Endothelial cell of umbilical vein (primary cell): ENCODE measurements at regions not wholly inside any gene's neighbourhood (a gene's known extent, or its start where the extent isn't known, plus 50 kb on each side); places are given as distances from the start of the nearest gene placed in this dataset.

Source experiments
- BruUV-seq: library from RNA; stranded (reverse); fragments of 400-500 nt; replicated peaks from 2 replicates; lab custom pipeline; 2021; lab: Mats Ljungman, UMichigan
- CTCF ChIA-PET: fragments of 300-600, 350-600 bp; sonication (Branson Sonifier 250); formaldehyde crosslinking; loops from one replicate; lab custom pipeline; 2021; ENCODE audit warnings: antibody characterized with exemption, inconsistent platforms; lab: Charles Lee
- POLR2A ChIA-PET: fragments of 300-600, 350-600 bp; sonication (Branson Sonifier 250); formaldehyde crosslinking; loops from one replicate; lab custom pipeline; 2021; ENCODE audit warnings: antibody characterized with exemption, inconsistent platforms; lab: Charles Lee
- DNase-seq: peaks from one replicate; pipeline ENCODE4 v3.0.0-alpha.2; 2011; ENCODE audit warnings: low read depth, low spot score
- FAIRE-seq: peaks from 2 replicates; lab custom pipeline; 2011; peaks lifted over from hg19 to GRCh38; lab: Jason Lieb, UNC
- H2AFZ ChIP-seq: 2 replicates; pipeline ENCODE4 v1.6.0; 2012; ENCODE audit warnings: low read depth, low read length, control low read depth, inconsistent platforms
- H3K27ac ChIP-seq: 2 replicates; pipeline ENCODE4 v1.5.1; 2011; ENCODE audit warnings: low read depth, mild to moderate bottlenecking, control low read depth, low read length, moderate library complexity; ENCODE audit not compliant: insufficient read depth
- H3K27me3 ChIP-seq, 2 experiments: 2 replicates each; pipeline versions ENCODE4 v1.6.0 to v1.6.1; 2011; ENCODE audit warnings: low read length in 2 of 2, mixed read lengths in 1 of 2; ENCODE audit not compliant: control insufficient read depth in 2 of 2, insufficient read depth in 2 of 2
- H3K36me3 ChIP-seq, 2 experiments: 2 replicates in 1 of 2; 3 replicates in 1 of 2; pipeline ENCODE4 v1.5.1; 2011; ENCODE audit warnings: low read length in 2 of 2, mild to moderate bottlenecking in 1 of 2, moderate library complexity in 1 of 2; ENCODE audit not compliant: control insufficient read depth in 2 of 2, insufficient read depth in 2 of 2; ENCODE audit errors: extremely low read depth in 1 of 2
- H3K4me1 ChIP-seq: 3 replicates; pipeline ENCODE4 v1.5.1; 2011; ENCODE audit warnings: mild to moderate bottlenecking, low read length; ENCODE audit not compliant: control insufficient read depth, insufficient read depth; ENCODE audit errors: extremely low read depth
- H3K4me2 ChIP-seq: 2 replicates; pipeline ENCODE4 v1.6.1; 2011; ENCODE audit warnings: low read length, control low read depth, mixed read lengths; ENCODE audit not compliant: insufficient read depth
- H3K4me3 ChIP-seq, 3 experiments: fragments of 200-600 bp in 1 of 3; sonication (generic), shearing (Covaris generic) in 1 of 3; replicated peaks in 1 of 3; 2 replicates each; pipeline ENCODE4 v1.5.1; 2011 to 2016; ENCODE audit warnings: control low read depth in 3 of 3, low read length in 3 of 3, mild to moderate bottlenecking in 2 of 3, inconsistent platforms in 1 of 3, low read depth in 1 of 3, moderate library complexity in 1 of 3; ENCODE audit not compliant: insufficient read depth in 1 of 3
- H3K79me2 ChIP-seq: 2 replicates; pipeline ENCODE4 v1.6.0; 2012; ENCODE audit warnings: low read length, inconsistent platforms; ENCODE audit not compliant: control insufficient read depth, insufficient read depth
- H3K9ac ChIP-seq: replicated peaks from 2 replicates; pipeline ENCODE3; 2011; ENCODE audit warnings: low read length, control low read depth; ENCODE audit not compliant: insufficient read depth; ENCODE audit errors: extremely low read depth
- H3K9me1 ChIP-seq: replicated peaks from 3 replicates; pipeline ENCODE4 v1.6.0; 2011; ENCODE audit warnings: mild to moderate bottlenecking, low read length; ENCODE audit not compliant: control insufficient read depth, insufficient read depth; ENCODE audit errors: extremely low read depth
- H3K9me3 ChIP-seq: replicated peaks from 2 replicates; pipeline ENCODE4 v1.5.1; 2012; ENCODE audit warnings: low read length, inconsistent platforms; ENCODE audit not compliant: control insufficient read depth, insufficient read depth
- H4K20me1 ChIP-seq: replicated peaks from 2 replicates; pipeline ENCODE3; 2011; ENCODE audit warnings: mild to moderate bottlenecking, low read length; ENCODE audit not compliant: control insufficient read depth, insufficient read depth; ENCODE audit errors: extremely low read depth
- CTCF ChIP-seq, 2 donors: IDR thresholded peaks; 1 replicate in 1 of 2; 2 replicates in 1 of 2; pipeline ENCODE4 v1.5.1; 2011; ENCODE audit warnings: low read length in 2 of 2, mild to moderate bottlenecking in 2 of 2, moderate library complexity in 2 of 2, control low read depth in 1 of 2, inconsistent platforms in 1 of 2, low read depth in 1 of 2; ENCODE audit not compliant: insufficient read depth in 1 of 2; ENCODE audit errors: extremely low read depth in 1 of 2
- EZH2 ChIP-seq: IDR thresholded peaks from 2 replicates; pipeline ENCODE4 v1.6.1; 2012; ENCODE audit warnings: borderline replicate concordance, low read depth, mild to moderate bottlenecking, moderate library complexity, low read length, inconsistent platforms; ENCODE audit not compliant: severe bottlenecking
- FOS ChIP-seq: IDR thresholded peaks from 2 replicates; pipeline ENCODE4 v1.6.1; 2011; ENCODE audit warnings: mild to moderate bottlenecking, low read length, moderate library complexity, borderline replicate concordance; ENCODE audit not compliant: insufficient read depth
- GATA2 ChIP-seq: IDR thresholded peaks from 2 replicates; pipeline ENCODE4 v1.7.0; 2011; ENCODE audit warnings: low read depth, mild to moderate bottlenecking, moderate library complexity, mixed read lengths, low read length; ENCODE audit not compliant: insufficient read length, insufficient read depth
- JUN ChIP-seq: IDR thresholded peaks from 2 replicates; pipeline ENCODE4 v1.6.1; 2011; ENCODE audit warnings: borderline replicate concordance, low read depth; ENCODE audit not compliant: insufficient read length, insufficient read depth
- MAX ChIP-seq: IDR thresholded peaks from 2 replicates; pipeline ENCODE4 v1.6.1; 2011; ENCODE audit not compliant: insufficient read depth, insufficient read length
- MYC ChIP-seq: IDR thresholded peaks from one replicate; pipeline ENCODE4 v1.6.1; 2011; ENCODE audit warnings: mild to moderate bottlenecking, low read depth, low read length
- POLR2A ChIP-seq: IDR thresholded peaks from 2 replicates; pipeline ENCODE4 v1.6.1; 2012; ENCODE audit warnings: low read depth, mild to moderate bottlenecking, control low read depth, low read length
- POLR2AphosphoS5 ChIP-seq: IDR thresholded peaks from 2 replicates; pipeline ENCODE4 v1.6.1; 2012; ENCODE audit warnings: low read depth, mild to moderate bottlenecking, control low read depth, low read length, moderate library complexity; ENCODE audit not compliant: insufficient read depth
- dilution Hi-C: fragments of 300-500 bp; cut with MboI; formaldehyde crosslinking; loops from one replicate; pipeline ENCODE4 v1.15.0; 2019; ENCODE audit warnings: low sequenced_read_pairs; ENCODE audit not compliant: extremely low pct_ligation_motif_present
- intact Hi-C: fragments of 100-400 bp; cut with micrococcal nuclease; formaldehyde crosslinking; loops from one replicate; pipeline ENCODE4 v1.10.0; 2022

GRCh38 chr7:117986645-117987269 lies 113.5 kb upstream of the CTTNBP2 start:
- H3K9me3 ChIP-seq, result no peaks in the 10 kb centered on the region
- no peak overlapping the region for H3K4me2 ChIP-seq
- H3K79me2 ChIP-seq, result no peaks in the 10 kb centered on the region
- FAIRE-seq (no peak), DNase-seq (no peak)
- no peak overlapping the region for H3K9ac ChIP-seq
- no peaks in the 10 kb centered on the region for H3K9me1 ChIP-seq
- dilution Hi-C loops (no loop called here), intact Hi-C loops (no loop called here)
- ChIA-PET CTCF (interaction anchor here (0.9 kb wide), 1 partner anchor 12 kb away, joined by 3 read pairs; no protein-coding TSS in a partner anchor), POLR2A (no interaction called here)
- no peaks in the 10 kb centered on the region for H3K36me3 ChIP-seq
- no peak overlapping the region for H3K27ac ChIP-seq
- no peaks in the 10 kb centered on the region for H4K20me1 ChIP-seq
- H2AFZ ChIP-seq, result no peak overlapping the region
- BruUV-seq, result no TSS peak
- TF ChIP-seq FOS, result no peak
- no peak for TF ChIP-seq JUN
- TF ChIP-seq CTCF (IDR thresholded peaks at IDR 0.05; ENCODE audit: extremely low read depth in 1 of 2, insufficient read depth in 1 of 2, low read depth in 1 of 2, low read length in 2 of 2), result no peak
- TF ChIP-seq MAX, result no peak
- no peak for TF ChIP-seq EZH2
- TF ChIP-seq GATA2, result no peak
- no peak for TF ChIP-seq MYC
- no peak for TF ChIP-seq POLR2A
- no peak for TF ChIP-seq POLR2AphosphoS5
- H3K4me3 ChIP-seq, result no peak overlapping the region
- no peaks in the 10 kb centered on the region for H3K27me3 ChIP-seq
- peaks cover 2% of the 10 kb centered on the region for H3K4me1 ChIP-seq
